WTC11 (cell line): ENCODE measurements at regions not wholly inside any gene's neighbourhood (a gene's known extent, or its start where the extent isn't known, plus 50 kb on each side); places are given as distances from the start of the nearest gene placed in this dataset.

Experiments used
- CTCF ChIP-seq: fragments of 200-600 bp; IDR thresholded peaks from 2 replicates; pipeline ENCODE4 v1.8.0; 2022; ENCODE audit warnings: antibody characterized with exemption
- E2F4 ChIP-seq: sonication (generic); formaldehyde crosslinking; IDR thresholded peaks from 2 replicates; pipeline ENCODE4 v1.8.1; 2022; ENCODE audit warnings: low read depth, mild to moderate bottlenecking, moderate library complexity, missing genetic modification reagents, borderline replicate concordance
- FOXP1 ChIP-seq: sonication (generic); formaldehyde crosslinking; IDR thresholded peaks from 2 replicates; pipeline ENCODE4 v1.8.0; 2022; ENCODE audit warnings: missing genetic modification reagents, mild to moderate bottlenecking, moderate library complexity, borderline replicate concordance
- GABPB1 ChIP-seq: sonication (generic); formaldehyde crosslinking; IDR thresholded peaks from 2 replicates; pipeline ENCODE4 v1.8.1; 2023; ENCODE audit warnings: mild to moderate bottlenecking, missing genetic modification reagents
- HMGXB4 ChIP-seq: sonication (generic); formaldehyde crosslinking; IDR thresholded peaks from 2 replicates; pipeline ENCODE4 v1.8.1; 2023; ENCODE audit warnings: mild to moderate bottlenecking, moderate library complexity, missing genetic modification reagents
- SMAD3 ChIP-seq: sonication (generic); formaldehyde crosslinking; IDR thresholded peaks from 2 replicates; pipeline ENCODE4 v1.8.0; 2022; ENCODE audit warnings: missing genetic modification reagents, mild to moderate bottlenecking, borderline replicate concordance
- TF ChIP-seq, protein P1 (sequence below): sonication (generic); formaldehyde crosslinking; IDR thresholded peaks from 2 replicates; pipeline ENCODE4 v1.8.1; 2022; ENCODE audit warnings: low read depth, missing genetic modification reagents, borderline replicate concordance
- TF ChIP-seq, protein P2 (sequence below): sonication (generic); formaldehyde crosslinking; IDR thresholded peaks from 2 replicates; pipeline ENCODE4 v1.8.1; 2023; ENCODE audit warnings: mild to moderate bottlenecking, missing genetic modification reagents, moderate library complexity
- TF ChIP-seq, protein P3 (sequence below): sonication (generic); formaldehyde crosslinking; IDR thresholded peaks from 2 replicates; pipeline ENCODE4 v1.8.1; 2023; ENCODE audit warnings: mild to moderate bottlenecking, missing genetic modification reagents, moderate library complexity
- TF ChIP-seq, protein P4 (sequence below): sonication (generic); formaldehyde crosslinking; IDR thresholded peaks from 2 replicates; pipeline ENCODE4 v1.8.1; 2023; ENCODE audit warnings: mild to moderate bottlenecking, missing genetic modification reagents

DNA sequence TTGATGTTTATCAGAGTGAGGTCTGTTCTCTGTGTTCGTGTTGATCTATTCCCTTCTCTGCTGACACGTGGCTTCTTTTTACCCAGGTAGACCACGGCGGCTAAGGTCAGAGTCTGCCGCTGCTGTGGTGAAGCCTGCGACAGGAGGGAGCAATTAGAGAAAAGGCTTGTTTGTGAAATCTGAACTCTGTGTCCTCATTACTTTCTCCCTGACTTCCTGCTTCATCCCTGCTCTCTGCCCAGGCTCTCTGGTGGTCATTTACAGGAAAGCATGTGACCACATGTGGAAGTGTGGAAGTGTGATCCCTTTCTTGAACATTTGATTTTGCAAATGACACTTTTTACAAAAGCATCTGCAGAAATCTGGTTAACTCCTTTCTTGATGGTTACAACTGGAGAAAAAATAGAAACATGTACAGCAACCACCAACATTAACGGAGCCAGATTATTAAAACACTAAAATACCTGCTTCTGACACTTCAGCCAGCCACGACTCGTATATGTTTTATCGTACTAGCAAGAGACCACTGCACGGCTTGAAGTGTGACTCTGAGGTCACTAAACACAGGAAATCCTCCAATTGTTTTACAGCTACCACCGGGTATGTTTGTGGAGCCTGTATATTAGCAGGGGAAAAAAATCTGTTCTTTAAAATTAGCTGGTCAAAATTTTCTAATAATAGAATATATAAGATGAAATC lies 388.6 kb upstream of the TMPO start:
- TF ChIP-seq CTCF: no peak
- TF ChIP-seq, protein P1, sequence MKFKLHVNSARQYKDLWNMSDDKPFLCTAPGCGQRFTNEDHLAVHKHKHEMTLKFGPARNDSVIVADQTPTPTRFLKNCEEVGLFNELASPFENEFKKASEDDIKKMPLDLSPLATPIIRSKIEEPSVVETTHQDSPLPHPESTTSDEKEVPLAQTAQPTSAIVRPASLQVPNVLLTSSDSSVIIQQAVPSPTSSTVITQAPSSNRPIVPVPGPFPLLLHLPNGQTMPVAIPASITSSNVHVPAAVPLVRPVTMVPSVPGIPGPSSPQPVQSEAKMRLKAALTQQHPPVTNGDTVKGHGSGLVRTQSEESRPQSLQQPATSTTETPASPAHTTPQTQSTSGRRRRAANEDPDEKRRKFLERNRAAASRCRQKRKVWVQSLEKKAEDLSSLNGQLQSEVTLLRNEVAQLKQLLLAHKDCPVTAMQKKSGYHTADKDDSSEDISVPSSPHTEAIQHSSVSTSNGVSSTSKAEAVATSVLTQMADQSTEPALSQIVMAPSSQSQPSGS (CRISPR knock-in tag): no peak
- TF ChIP-seq E2F4 (CRISPR knock-in tag): no peak
- no peak for TF ChIP-seq GABPB1 (CRISPR knock-in tag)
- TF ChIP-seq HMGXB4 (CRISPR knock-in tag): no peak
- TF ChIP-seq, protein P2, sequence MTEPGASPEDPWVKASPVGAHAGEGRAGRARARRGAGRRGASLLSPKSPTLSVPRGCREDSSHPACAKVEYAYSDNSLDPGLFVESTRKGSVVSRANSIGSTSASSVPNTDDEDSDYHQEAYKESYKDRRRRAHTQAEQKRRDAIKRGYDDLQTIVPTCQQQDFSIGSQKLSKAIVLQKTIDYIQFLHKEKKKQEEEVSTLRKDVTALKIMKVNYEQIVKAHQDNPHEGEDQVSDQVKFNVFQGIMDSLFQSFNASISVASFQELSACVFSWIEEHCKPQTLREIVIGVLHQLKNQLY (CRISPR knock-in tag): no peak
- TF ChIP-seq, protein P3, sequence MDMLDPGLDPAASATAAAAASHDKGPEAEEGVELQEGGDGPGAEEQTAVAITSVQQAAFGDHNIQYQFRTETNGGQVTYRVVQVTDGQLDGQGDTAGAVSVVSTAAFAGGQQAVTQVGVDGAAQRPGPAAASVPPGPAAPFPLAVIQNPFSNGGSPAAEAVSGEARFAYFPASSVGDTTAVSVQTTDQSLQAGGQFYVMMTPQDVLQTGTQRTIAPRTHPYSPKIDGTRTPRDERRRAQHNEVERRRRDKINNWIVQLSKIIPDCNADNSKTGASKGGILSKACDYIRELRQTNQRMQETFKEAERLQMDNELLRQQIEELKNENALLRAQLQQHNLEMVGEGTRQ (CRISPR knock-in tag): no peak
- no peak for TF ChIP-seq FOXP1 (CRISPR knock-in tag)
- no peak for TF ChIP-seq SMAD3 (CRISPR knock-in tag)
- TF ChIP-seq, protein P4, sequence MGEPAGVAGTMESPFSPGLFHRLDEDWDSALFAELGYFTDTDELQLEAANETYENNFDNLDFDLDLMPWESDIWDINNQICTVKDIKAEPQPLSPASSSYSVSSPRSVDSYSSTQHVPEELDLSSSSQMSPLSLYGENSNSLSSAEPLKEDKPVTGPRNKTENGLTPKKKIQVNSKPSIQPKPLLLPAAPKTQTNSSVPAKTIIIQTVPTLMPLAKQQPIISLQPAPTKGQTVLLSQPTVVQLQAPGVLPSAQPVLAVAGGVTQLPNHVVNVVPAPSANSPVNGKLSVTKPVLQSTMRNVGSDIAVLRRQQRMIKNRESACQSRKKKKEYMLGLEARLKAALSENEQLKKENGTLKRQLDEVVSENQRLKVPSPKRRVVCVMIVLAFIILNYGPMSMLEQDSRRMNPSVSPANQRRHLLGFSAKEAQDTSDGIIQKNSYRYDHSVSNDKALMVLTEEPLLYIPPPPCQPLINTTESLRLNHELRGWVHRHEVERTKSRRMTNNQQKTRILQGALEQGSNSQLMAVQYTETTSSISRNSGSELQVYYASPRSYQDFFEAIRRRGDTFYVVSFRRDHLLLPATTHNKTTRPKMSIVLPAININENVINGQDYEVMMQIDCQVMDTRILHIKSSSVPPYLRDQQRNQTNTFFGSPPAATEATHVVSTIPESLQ (CRISPR knock-in tag): no peak
